OCI-LY1 (cell line): ENCODE measurements at regions not wholly inside any gene's neighbourhood (a gene's known extent, or its start where the extent isn't known, plus 50 kb on each side); places are given as distances from the start of the nearest gene placed in this dataset.

ENCODE experiments used
- EZH2 ChIP-seq: fragments of 200-600 bp; sonication (generic), shearing (Covaris generic); IDR thresholded peaks from 2 replicates; pipeline ENCODE4 v1.8.0; 2017; ENCODE audit warnings: borderline replicate concordance, mixed run types, mild to moderate bottlenecking, antibody characterized with exemption, low read length, moderate library complexity, mixed read lengths
- TF ChIP-seq, protein P1 (sequence below): fragments of 200-600 bp; sonication (generic), shearing (Covaris generic); IDR thresholded peaks from 2 replicates; pipeline ENCODE4 v1.5.1; 2017; ENCODE audit warnings: mild to moderate bottlenecking, antibody characterized with exemption, low read length, moderate library complexity, mixed read lengths

DNA sequence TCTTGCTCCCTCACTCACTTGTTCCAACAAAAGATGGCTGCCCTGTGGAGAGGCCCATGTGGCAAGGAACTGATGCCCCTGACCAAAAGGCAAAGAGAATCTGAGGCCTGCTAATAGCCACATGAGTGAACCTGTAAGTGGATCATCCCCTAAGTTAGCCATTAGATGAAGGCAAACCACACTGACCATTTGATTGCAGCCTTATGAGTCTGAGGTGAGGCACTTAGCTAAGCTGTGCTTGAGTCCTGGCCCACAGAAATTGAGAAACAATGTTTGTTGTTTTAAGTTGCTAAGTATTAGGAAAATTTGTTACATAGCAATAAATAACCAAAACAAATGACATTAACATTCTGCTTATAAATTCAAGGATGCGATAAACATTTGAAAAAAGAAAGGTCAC lies 100.1 kb upstream of the BET1 start:
- TF ChIP-seq, protein P1, sequence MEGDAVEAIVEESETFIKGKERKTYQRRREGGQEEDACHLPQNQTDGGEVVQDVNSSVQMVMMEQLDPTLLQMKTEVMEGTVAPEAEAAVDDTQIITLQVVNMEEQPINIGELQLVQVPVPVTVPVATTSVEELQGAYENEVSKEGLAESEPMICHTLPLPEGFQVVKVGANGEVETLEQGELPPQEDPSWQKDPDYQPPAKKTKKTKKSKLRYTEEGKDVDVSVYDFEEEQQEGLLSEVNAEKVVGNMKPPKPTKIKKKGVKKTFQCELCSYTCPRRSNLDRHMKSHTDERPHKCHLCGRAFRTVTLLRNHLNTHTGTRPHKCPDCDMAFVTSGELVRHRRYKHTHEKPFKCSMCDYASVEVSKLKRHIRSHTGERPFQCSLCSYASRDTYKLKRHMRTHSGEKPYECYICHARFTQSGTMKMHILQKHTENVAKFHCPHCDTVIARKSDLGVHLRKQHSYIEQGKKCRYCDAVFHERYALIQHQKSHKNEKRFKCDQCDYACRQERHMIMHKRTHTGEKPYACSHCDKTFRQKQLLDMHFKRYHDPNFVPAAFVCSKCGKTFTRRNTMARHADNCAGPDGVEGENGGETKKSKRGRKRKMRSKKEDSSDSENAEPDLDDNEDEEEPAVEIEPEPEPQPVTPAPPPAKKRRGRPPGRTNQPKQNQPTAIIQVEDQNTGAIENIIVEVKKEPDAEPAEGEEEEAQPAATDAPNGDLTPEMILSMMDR, result no peak
- no peak for TF ChIP-seq EZH2
